K562 (cell line): ENCODE measurements at regions not wholly inside any gene's neighbourhood (a gene's known extent, or its start where the extent isn't known, plus 50 kb on each side); places are given as distances from the start of the nearest gene placed in this dataset.

Experiments
- ATAC-seq: fragments of 200-7000 bp; cut with Tn5 transposase; 3 replicates; pipeline ENCODE4 v1.9.1; 2020; ENCODE audit warnings: moderate library complexity
- BruUV-seq: library from RNA; stranded (reverse); fragments of 400-500 nt; replicated peaks from 2 replicates; lab custom pipeline; 2021; lab: Mats Ljungman, UMichigan
- CTCF ChIA-PET: fragments of 300-600 bp; formaldehyde crosslinking; extraction: SDS; loops from one replicate; lab custom pipeline; 2021; ENCODE audit warnings: low intra/inter-chr PET ratio; lab: Yijun Ruan, JAX
- POLR2A ChIA-PET: fragments of 300-600, 350-650 bp; sonication (Branson Sonifier 250); formaldehyde crosslinking; extraction: SDS; loops from one replicate; lab custom pipeline; 2021; ENCODE audit warnings: antibody characterized with exemption, inconsistent platforms; lab: Yijun Ruan, JAX
- DNase-seq, 4 experiments: peaks; one replicate each; pipeline versions ENCODE4 v3.0.0 to v3.0.0-alpha.2; 2011 to 2018; ENCODE audit warnings: low spot score in 3 of 4, mixed read lengths in 3 of 4; ENCODE audit errors: extremely low read depth in 1 of 4
- FAIRE-seq: peaks from 2 replicates; lab custom pipeline; 2011; peaks lifted over from hg19 to GRCh38; lab: Jason Lieb, UNC
- H2AFZ ChIP-seq: 2 replicates; pipeline ENCODE4 v1.6.0; 2011; ENCODE audit warnings: low read depth, low read length, control low read depth, inconsistent platforms
- H3K27ac ChIP-seq: fragments of 200-600 bp; 3 replicates; pipeline ENCODE4 v1.8.0; 2011; ENCODE audit warnings: low read depth, mild to moderate bottlenecking, control low read depth, inconsistent platforms, low read length, moderate library complexity, mixed read lengths; ENCODE audit errors: extremely low read depth
- H3K27me3 ChIP-seq, 2 experiments: fragments of 300-600 bp in 1 of 2; 2 replicates in 1 of 2; 3 replicates in 1 of 2; pipeline versions ENCODE4 v1.6.0 to v1.8.0; 2011; ENCODE audit warnings: inconsistent platforms in 2 of 2, low read length in 2 of 2, mild to moderate bottlenecking in 1 of 2, mixed read lengths in 1 of 2, moderate library complexity in 1 of 2; ENCODE audit not compliant: control insufficient read depth in 2 of 2, insufficient read depth in 2 of 2
- H3K36me3 ChIP-seq: fragments of 300-600 bp; 3 replicates; pipeline ENCODE4 v1.8.0; 2011; ENCODE audit warnings: mild to moderate bottlenecking, low read length, inconsistent platforms; ENCODE audit not compliant: control insufficient read depth, insufficient read depth
- H3K4me1 ChIP-seq, 2 experiments: fragments of 200-600 bp in 1 of 2; replicated peaks in 1 of 2; 2 replicates in 1 of 2; 3 replicates in 1 of 2; pipeline versions ENCODE4 v1.5.1 to v1.8.0; 2011; ENCODE audit warnings: inconsistent platforms in 2 of 2, low read length in 2 of 2, mild to moderate bottlenecking in 1 of 2, mixed read lengths in 1 of 2, moderate library complexity in 1 of 2; ENCODE audit not compliant: control insufficient read depth in 2 of 2, insufficient read depth in 2 of 2
- H3K4me2 ChIP-seq: 2 replicates; pipeline ENCODE4 v1.6.1; 2011; ENCODE audit warnings: low read length, control low read depth, inconsistent platforms, mixed read lengths; ENCODE audit not compliant: insufficient read depth
- H3K4me3 ChIP-seq: fragments of 200-600 bp; sonication (generic), shearing (Covaris generic); 2 replicates; pipeline ENCODE4 v1.5.1; 2016; ENCODE audit warnings: control low read depth, inconsistent platforms
- H3K79me2 ChIP-seq: fragments of 200-600 bp; 3 replicates; pipeline ENCODE4 v1.8.0; 2011; ENCODE audit warnings: low read length, inconsistent platforms; ENCODE audit not compliant: control insufficient read depth, insufficient read depth
- H3K9ac ChIP-seq, 2 experiments: 2 replicates each; pipeline versions ENCODE4 v1.6.0 to v1.6.1; 2011; ENCODE audit warnings: low read depth in 2 of 2, low read length in 2 of 2, control low read depth in 1 of 2, inconsistent platforms in 1 of 2, mild to moderate bottlenecking in 1 of 2, mixed read lengths in 1 of 2; ENCODE audit not compliant: insufficient read depth in 1 of 2
- H3K9me1 ChIP-seq: one replicate; pipeline ENCODE4 v1.6.0; 2011; ENCODE audit warnings: inconsistent platforms, mild to moderate bottlenecking, low read length, moderate library complexity; ENCODE audit not compliant: control insufficient read depth, insufficient read depth
- H3K9me3 ChIP-seq: replicated peaks from 2 replicates; pipeline ENCODE4 v1.5.1; 2011; ENCODE audit warnings: low read depth, low read length, inconsistent platforms; ENCODE audit not compliant: control insufficient read depth, insufficient read depth
- H4K20me1 ChIP-seq: replicated peaks from 2 replicates; pipeline ENCODE4 v1.6.1; 2011; ENCODE audit warnings: low read length, inconsistent platforms, mixed read lengths; ENCODE audit not compliant: control insufficient read depth, insufficient read depth
- BRCA1 ChIP-seq, 2 experiments: fragments of 450-650 bp in 1 of 2; sonication (generic) in 1 of 2; formaldehyde crosslinking in 1 of 2; IDR thresholded peaks; 2 replicates each; pipeline versions ENCODE4 v1.5.0 to v1.6.1; 2017 to 2020; ENCODE audit warnings: mild to moderate bottlenecking in 1 of 2, missing genetic modification reagents in 1 of 2
- COPS2 ChIP-seq: fragments of 450-650 bp; conservative IDR thresholded peaks from 2 replicates; pipeline ENCODE4 v1.6.1; 2016; ENCODE audit warnings: mild to moderate bottlenecking, moderate library complexity
- GTF2E2 ChIP-seq: fragments of 200-800 bp; sonication (Bioruptor generic); IDR thresholded peaks from 2 replicates; pipeline ENCODE4 v1.6.1; 2016; ENCODE audit warnings: missing genetic modification characterization, missing compliant biosample characterization
- SAP30 ChIP-seq: fragments of 200-600 bp; sonication (generic); IDR thresholded peaks from 2 replicates; pipeline ENCODE4 v1.6.1; 2012; ENCODE audit warnings: borderline replicate concordance, low read depth, mild to moderate bottlenecking, moderate library complexity, low read length, control low read depth, inconsistent platforms; ENCODE audit not compliant: insufficient read depth, poor library complexity, severe bottlenecking
- XRCC5 ChIP-seq: fragments of 200-400 bp; formaldehyde crosslinking; IDR thresholded peaks from 2 replicates; pipeline ENCODE4 v1.6.1; 2017; ENCODE audit warnings: low read depth, mild to moderate bottlenecking, low read length
- ZNF24 ChIP-seq: fragments of 450-650 bp; IDR thresholded peaks from 2 replicates; pipeline ENCODE4 v1.6.1; 2016
- ZNF408 ChIP-seq: fragments of 250-450 bp; sonication (Bioruptor Pico); IDR thresholded peaks from 2 replicates; pipeline ENCODE4 v1.4.0; 2020; ENCODE audit warnings: low read depth, mild to moderate bottlenecking, moderate library complexity
- WGBS: fragments of 100-300 bp; shearing (Covaris generic); methylation state at CpG from one replicate; pipeline ENCODE4 v1.1.6; 2016; ENCODE audit warnings: low coverage, mixed read lengths; ENCODE audit not compliant: insufficient coverage; ENCODE audit errors: missing lambda C conversion rate; 5-methylcytosine and 5-hydroxymethylcytosine counted together
- in situ Hi-C: fragments of 300-500 bp; cut with MboI; formaldehyde crosslinking; loops from 4 replicates; pipeline ENCODE4 v1.15.0; 2018; ENCODE audit warnings: inconsistent platforms, mixed read lengths
- intact Hi-C: fragments of 100-400 bp; cut with micrococcal nuclease; formaldehyde crosslinking; loops from 2 replicates; pipeline ENCODE4 v1.14.2; 2022
- TF ChIP-seq, protein P1 (sequence below): fragments of 250-450 bp; sonication (Bioruptor Pico); IDR thresholded peaks from 2 replicates; pipeline ENCODE4 v1.4.0; 2020; ENCODE audit warnings: mild to moderate bottlenecking, moderate library complexity
- TF ChIP-seq, protein P2 (sequence below): fragments of 250-450 bp; sonication (Bioruptor Pico); IDR thresholded peaks from 2 replicates; pipeline ENCODE4 v1.4.0; 2020; ENCODE audit warnings: borderline replicate concordance
- TF ChIP-seq, protein P3 (sequence below): fragments of 450-650 bp; IDR thresholded peaks from 2 replicates; pipeline ENCODE4 v1.6.1; 2016; ENCODE audit warnings: antibody characterized with exemption

DNA sequence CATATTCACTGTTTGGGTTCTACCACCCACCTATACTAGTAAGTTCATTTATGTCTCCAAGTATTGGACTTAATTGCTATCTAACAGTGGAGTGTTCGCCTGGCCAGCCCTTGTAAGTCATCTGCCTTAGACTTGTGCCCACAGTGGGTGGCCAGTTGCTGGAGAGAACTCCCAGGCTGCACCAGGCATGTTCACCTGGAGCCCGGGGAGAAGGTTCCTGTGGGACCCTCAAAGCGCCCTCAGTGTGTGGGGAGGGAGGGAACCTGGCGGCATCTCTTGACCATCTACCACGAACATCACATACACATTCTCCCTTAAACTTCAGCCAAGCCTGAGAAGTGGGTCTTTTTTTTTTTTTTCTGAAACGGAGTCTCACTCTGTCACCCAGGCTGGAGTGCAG lies 138.1 kb downstream of the CPZ start:
- WGBS, result 0% methylated on average over 5 of the region's 6 CpGs
- Histone ChIP-seq H3K79me2 (no peaks in the 10 kb centered on the region), H3K36me3 (no peaks in the 10 kb centered on the region), H3K27ac (no peak overlapping the region), H4K20me1 (peaks cover 6% of the 10 kb centered on the region; the same call in 1 of the 2 replicates), H3K9ac (no peak overlapping the region), H3K4me3 (no peak overlapping the region), H3K4me1 (no peaks in the 10 kb centered on the region; a peak in 1 of 5 replicates), H2AFZ (no peak overlapping the region), H3K9me3 (no peaks in the 10 kb centered on the region), H3K4me2 (no peak overlapping the region), H3K27me3 (peaks cover 0 to 26% of the 10 kb centered on the region in 2 experiments; a peak in 2 of 5 replicates), H3K9me1 (no peaks in the 10 kb centered on the region)
- intact Hi-C loops (no loop called here), in situ Hi-C loops (no loop called here)
- FAIRE-seq (no peak), DNase-seq (no peak), ATAC-seq (no peak)
- ChIA-PET POLR2A (interaction anchor here (1.0 kb wide), 1 partner anchor 10 kb away, joined by 4 read pairs; no protein-coding TSS in a partner anchor), CTCF (no interaction called here)
- no TSS peak for BruUV-seq
- TF ChIP-seq SAP30 (no peak), ZNF24 (no peak), GTF2E2 (tag) (no peak), COPS2 (no peak), ZNF408 (CRISPR knock-in tag) (no peak), XRCC5 (no peak), BRCA1 (IDR thresholded peaks at IDR 0.05) (no peak), BRCA1 (CRISPR knock-in tag; IDR thresholded peaks at IDR 0.05) (no peak)
- TF ChIP-seq, protein P1, sequence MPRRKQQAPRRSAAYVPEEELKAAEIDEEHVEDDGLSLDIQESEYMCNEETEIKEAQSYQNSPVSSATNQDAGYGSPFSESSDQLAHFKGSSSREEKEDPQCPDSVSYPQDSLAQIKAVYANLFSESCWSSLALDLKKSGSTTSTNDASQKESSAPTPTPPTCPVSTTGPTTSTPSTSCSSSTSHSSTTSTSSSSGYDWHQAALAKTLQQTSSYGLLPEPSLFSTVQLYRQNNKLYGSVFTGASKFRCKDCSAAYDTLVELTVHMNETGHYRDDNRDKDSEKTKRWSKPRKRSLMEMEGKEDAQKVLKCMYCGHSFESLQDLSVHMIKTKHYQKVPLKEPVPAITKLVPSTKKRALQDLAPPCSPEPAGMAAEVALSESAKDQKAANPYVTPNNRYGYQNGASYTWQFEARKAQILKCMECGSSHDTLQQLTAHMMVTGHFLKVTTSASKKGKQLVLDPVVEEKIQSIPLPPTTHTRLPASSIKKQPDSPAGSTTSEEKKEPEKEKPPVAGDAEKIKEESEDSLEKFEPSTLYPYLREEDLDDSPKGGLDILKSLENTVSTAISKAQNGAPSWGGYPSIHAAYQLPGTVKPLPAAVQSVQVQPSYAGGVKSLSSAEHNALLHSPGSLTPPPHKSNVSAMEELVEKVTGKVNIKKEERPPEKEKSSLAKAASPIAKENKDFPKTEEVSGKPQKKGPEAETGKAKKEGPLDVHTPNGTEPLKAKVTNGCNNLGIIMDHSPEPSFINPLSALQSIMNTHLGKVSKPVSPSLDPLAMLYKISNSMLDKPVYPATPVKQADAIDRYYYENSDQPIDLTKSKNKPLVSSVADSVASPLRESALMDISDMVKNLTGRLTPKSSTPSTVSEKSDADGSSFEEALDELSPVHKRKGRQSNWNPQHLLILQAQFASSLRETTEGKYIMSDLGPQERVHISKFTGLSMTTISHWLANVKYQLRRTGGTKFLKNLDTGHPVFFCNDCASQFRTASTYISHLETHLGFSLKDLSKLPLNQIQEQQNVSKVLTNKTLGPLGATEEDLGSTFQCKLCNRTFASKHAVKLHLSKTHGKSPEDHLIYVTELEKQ (CRISPR knock-in tag), result no peak
- TF ChIP-seq, protein P2, sequence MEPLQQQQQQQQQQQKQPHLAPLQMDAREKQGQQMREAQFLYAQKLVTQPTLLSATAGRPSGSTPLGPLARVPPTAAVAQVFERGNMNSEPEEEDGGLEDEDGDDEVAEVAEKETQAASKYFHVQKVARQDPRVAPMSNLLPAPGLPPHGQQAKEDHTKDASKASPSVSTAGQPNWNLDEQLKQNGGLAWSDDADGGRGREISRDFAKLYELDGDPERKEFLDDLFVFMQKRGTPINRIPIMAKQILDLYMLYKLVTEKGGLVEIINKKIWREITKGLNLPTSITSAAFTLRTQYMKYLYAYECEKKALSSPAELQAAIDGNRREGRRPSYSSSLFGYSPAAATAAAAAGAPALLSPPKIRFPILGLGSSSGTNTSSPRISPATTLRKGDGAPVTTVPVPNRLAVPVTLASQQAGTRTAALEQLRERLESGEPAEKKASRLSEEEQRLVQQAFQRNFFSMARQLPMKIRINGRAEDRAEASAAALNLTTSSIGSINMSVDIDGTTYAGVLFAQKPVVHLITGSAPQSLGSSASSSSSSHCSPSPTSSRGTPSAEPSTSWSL (CRISPR knock-in tag), result no peak
- TF ChIP-seq, protein P3, sequence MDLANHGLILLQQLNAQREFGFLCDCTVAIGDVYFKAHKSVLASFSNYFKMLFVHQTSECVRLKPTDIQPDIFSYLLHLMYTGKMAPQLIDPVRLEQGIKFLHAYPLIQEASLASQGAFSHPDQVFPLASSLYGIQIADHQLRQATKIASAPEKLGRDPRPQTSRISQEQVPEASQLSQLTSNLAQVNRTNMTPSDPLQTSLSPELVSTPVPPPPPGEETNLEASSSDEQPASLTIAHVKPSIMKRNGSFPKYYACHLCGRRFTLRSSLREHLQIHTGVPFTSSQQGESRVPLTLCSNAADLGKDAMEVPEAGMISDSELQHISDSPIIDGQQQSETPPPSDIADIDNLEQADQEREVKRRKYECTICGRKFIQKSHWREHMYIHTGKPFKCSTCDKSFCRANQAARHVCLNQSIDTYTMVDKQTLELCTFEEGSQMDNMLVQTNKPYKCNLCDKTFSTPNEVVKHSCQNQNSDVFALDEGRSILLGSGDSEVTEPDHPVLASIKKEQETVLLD, result no peak
